ENCODE measurements at regions not wholly inside any gene's neighbourhood (a gene's known extent, or its start where the extent isn't known, plus 50 kb on each side); places are given as distances from the start of the nearest gene placed in this dataset.

DNA sequence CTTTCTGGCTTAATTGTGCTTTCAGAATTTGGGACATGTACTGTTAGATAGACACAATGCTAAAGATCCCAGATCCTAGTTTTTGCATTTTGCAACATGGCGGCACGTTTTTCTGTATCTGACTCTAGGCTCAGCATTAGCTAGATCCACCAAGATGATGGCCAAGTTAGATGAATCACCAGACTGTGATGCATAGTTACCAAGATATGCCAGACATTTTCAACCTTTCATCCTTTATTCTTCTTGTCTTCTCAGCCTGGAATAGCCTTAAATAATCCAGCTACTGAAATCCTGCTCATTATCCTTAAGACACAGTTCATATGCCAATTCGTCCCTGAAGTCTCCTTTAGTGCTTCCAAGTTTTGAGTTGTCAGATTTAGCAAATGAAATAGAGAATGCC is 144.9 kb upstream of the CRY1 start:
- no peaks in the 10 kb centered on the region for H3K27me3 ChIP-seq
- 86 to 91% methylated on average over 3 of the region's 3 CpGs for WGBS, 2 donors
- TF ChIP-seq POLR2A (IDR thresholded peaks at IDR 0.05): no peak
- TF ChIP-seq, protein P1, sequence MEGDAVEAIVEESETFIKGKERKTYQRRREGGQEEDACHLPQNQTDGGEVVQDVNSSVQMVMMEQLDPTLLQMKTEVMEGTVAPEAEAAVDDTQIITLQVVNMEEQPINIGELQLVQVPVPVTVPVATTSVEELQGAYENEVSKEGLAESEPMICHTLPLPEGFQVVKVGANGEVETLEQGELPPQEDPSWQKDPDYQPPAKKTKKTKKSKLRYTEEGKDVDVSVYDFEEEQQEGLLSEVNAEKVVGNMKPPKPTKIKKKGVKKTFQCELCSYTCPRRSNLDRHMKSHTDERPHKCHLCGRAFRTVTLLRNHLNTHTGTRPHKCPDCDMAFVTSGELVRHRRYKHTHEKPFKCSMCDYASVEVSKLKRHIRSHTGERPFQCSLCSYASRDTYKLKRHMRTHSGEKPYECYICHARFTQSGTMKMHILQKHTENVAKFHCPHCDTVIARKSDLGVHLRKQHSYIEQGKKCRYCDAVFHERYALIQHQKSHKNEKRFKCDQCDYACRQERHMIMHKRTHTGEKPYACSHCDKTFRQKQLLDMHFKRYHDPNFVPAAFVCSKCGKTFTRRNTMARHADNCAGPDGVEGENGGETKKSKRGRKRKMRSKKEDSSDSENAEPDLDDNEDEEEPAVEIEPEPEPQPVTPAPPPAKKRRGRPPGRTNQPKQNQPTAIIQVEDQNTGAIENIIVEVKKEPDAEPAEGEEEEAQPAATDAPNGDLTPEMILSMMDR (IDR thresholded peaks at IDR 0.05): no peak
- H3K4me3 ChIP-seq: no peak overlapping the region
- intact Hi-C loops (cut with DNase I; ENCODE audit: low total_unique reads): no loop called here
- DNase-seq: no peak
- H3K4me1 ChIP-seq: no peaks in the 10 kb centered on the region
- no peaks in the 10 kb centered on the region for H3K36me3 ChIP-seq (ENCODE audit: low read depth, missing control alignments)
- no peak overlapping the region for H3K27ac ChIP-seq
- H3K9me3 ChIP-seq: no peaks in the 10 kb centered on the region

DNA sequence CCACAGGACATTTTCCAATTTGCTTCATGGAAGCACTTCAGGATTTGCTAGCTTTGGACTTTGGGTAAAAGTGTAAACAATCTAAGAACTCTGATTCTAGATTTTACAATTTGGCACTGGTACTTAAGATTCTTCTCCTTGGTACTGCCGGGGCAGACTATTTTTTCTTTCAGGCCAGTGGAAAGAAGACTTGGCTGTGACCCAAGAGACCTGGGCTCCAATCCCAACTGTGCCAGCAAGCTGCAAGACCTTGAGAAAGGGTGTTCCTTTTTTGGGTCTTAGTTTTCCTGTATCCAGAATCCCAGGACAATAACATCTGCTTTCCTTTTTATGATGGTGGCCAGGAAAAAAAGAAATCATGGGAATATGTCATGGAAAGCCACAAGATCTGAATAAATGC is 148.1 kb upstream of the CRY1 start:
- Histone ChIP-seq H3K36me3 (ENCODE audit: low read depth, missing control alignments) (no peaks in the 10 kb centered on the region), H3K27ac (no peak overlapping the region), H3K4me1 (no peaks in the 10 kb centered on the region), H3K9me3 (no peaks in the 10 kb centered on the region), H3K27me3 (no peaks in the 10 kb centered on the region), H3K4me3 (no peak overlapping the region)
- TF ChIP-seq, protein P1 (IDR thresholded peaks at IDR 0.05): no peak
- TF ChIP-seq POLR2A (IDR thresholded peaks at IDR 0.05): no peak
- 11 to 45% methylated on average over 1 of the region's 1 CpG for WGBS, 2 donors
- no peak for DNase-seq
- intact Hi-C loops (cut with DNase I; ENCODE audit: low total_unique reads): no loop called here

DNA sequence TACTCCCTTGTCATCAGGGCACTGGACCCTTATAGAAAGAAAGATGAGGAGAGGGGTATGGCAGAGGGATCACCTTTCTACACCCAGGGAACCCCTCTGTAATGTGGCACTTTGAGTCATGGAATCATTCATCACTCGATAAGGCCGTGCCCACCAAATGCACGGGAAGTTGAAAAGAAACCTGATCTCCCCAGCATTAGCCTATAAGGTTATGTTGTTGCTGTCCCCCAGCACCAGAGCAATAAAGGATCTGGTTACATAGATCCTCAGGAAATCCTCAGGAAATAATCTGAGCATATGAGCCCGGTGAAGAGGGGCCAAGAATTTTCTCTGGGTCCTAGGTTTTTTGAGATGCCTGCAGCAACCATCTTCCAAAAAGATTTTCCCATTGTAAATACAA is 148.8 kb upstream of the CRY1 start:
- Histone ChIP-seq H3K4me1 (no peaks in the 10 kb centered on the region), H3K9me3 (no peaks in the 10 kb centered on the region), H3K36me3 (ENCODE audit: low read depth, missing control alignments) (no peaks in the 10 kb centered on the region), H3K27ac (no peak overlapping the region), H3K27me3 (no peaks in the 10 kb centered on the region), H3K4me3 (no peak overlapping the region)
- intact Hi-C loops (cut with DNase I; ENCODE audit: low total_unique reads): no loop called here
- DNase-seq: no peak
- WGBS, 2 donors: 27 to 36% methylated on average over 4 of the region's 4 CpGs
- TF ChIP-seq, protein P1 (IDR thresholded peaks at IDR 0.05): no peak
- no peak for TF ChIP-seq POLR2A (IDR thresholded peaks at IDR 0.05)

DNA sequence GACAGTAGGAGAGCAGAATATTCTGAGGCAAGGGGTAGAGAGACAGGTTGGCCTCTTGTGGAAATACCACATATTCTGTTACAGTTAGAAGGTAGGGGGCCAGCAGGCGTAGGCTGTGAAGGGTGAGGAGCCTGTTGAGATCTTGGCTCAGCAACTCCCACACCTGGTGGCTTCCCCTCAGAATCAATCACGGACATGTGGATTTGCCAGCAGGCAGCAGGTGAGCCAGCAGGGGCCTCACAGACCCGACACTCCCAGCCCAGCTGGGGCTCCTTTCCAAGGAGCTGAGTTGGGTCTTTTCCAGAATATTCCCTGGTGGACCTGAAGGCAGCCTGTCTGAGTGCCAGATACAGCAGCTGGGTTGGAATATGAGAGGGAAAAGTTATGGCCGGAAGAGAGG is 150.0 kb upstream of the CRY1 start:
- no peak for DNase-seq
- WGBS, 2 donors: 50 to 60% methylated on average over 3 to 4 of the region's 4 CpGs
- Histone ChIP-seq H3K9me3 (no peaks in the 10 kb centered on the region), H3K36me3 (ENCODE audit: low read depth, missing control alignments) (no peaks in the 10 kb centered on the region), H3K4me1 (no peaks in the 10 kb centered on the region), H3K27ac (no peak overlapping the region), H3K4me3 (no peak overlapping the region), H3K27me3 (no peaks in the 10 kb centered on the region)
- intact Hi-C loops (cut with DNase I; ENCODE audit: low total_unique reads): no loop called here
- TF ChIP-seq, protein P1 (IDR thresholded peaks at IDR 0.05): no peak
- no peak for TF ChIP-seq POLR2A (IDR thresholded peaks at IDR 0.05)

DNA sequence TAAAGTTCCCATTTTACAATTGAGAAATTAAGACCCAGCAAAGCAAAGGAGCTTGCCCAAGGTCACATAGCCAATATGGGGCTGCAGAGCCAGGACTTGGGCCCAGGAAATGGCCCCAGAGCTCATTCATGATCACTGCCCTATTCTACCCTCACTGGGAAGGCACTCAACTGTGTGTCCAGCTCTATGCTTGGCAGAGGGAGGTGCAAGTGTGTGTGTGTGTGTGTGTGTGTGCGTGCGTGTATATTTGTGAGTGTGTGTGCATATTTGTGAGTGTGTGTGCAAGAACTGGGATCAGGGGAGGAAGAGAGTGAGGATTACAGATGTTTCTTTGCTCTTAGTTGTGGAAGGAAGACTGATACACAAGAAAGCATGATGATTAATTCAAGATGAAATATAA is 151.2 kb upstream of the CRY1 start:
- no peaks in the 10 kb centered on the region for H3K4me1 ChIP-seq
- no peak overlapping the region for H3K27ac ChIP-seq
- H3K36me3 ChIP-seq (ENCODE audit: low read depth, missing control alignments): no peaks in the 10 kb centered on the region
- intact Hi-C loops (cut with DNase I; ENCODE audit: low total_unique reads): no loop called here
- TF ChIP-seq POLR2A (IDR thresholded peaks at IDR 0.05): no peak
- TF ChIP-seq, protein P1 (IDR thresholded peaks at IDR 0.05): no peak
- 50 to 65% methylated on average over 2 of the region's 2 CpGs for WGBS, 2 donors
- no peak overlapping the region for H3K4me3 ChIP-seq
- H3K9me3 ChIP-seq: no peaks in the 10 kb centered on the region
- DNase-seq: no peak
- no peaks in the 10 kb centered on the region for H3K27me3 ChIP-seq

All from testis (tissue), 2 donors.